DND-41 (cell line): ENCODE measurements at regions not wholly inside any gene's neighbourhood (a gene's known extent, or its start where the extent isn't known, plus 50 kb on each side); places are given as distances from the start of the nearest gene placed in this dataset.

ENCODE experiments used
- CTCF ChIP-seq: IDR thresholded peaks from 2 replicates; pipeline ENCODE4 v1.5.1; 2012; ENCODE audit warnings: borderline replicate concordance, low read length, moderate library complexity, mild to moderate bottlenecking; ENCODE audit not compliant: poor library complexity, severe bottlenecking; ENCODE audit errors: extremely low read depth
- EZH2 ChIP-seq: IDR thresholded peaks from 3 replicates; pipeline ENCODE4 v1.6.1; 2012; ENCODE audit warnings: borderline replicate concordance, low read depth, mild to moderate bottlenecking, moderate library complexity, low read length, inconsistent platforms; ENCODE audit not compliant: severe bottlenecking

GRCh38 chr20:40617594-40617993 lies 71.4 kb downstream of the MAFB start:
- TF ChIP-seq CTCF (no peak), EZH2 (no peak)
